ENCODE measurements at regions not wholly inside any gene's neighbourhood (a gene's known extent, or its start where the extent isn't known, plus 50 kb on each side); places are given as distances from the start of the nearest gene placed in this dataset.

DNA sequence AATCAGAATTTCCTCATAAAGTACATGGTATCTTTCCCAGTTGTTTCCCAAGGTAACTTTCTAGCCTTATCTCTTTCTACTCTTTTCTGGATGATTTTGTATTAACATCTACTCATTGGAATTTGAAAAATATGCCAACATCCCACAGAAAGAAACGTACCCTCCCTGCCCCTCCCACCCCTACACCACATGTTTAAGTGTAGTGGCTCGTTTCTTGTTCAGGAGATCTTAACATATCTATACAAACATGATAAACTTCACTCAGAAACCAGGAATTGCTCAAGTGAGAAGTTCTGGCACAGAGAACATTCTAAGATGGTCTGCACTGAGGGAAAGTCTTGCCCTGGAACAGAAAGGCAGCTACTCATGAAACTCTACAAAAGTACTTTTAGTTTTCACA is 404.7 kb downstream of the SOX2 start:
- H3K4me3 Mint-ChIP-seq: no peak overlapping the region
- H3K27ac Mint-ChIP-seq: no peak overlapping the region
- H3K27me3 Mint-ChIP-seq (ENCODE audit: low read depth): no peaks in the 10 kb centered on the region
- H3K9me3 Mint-ChIP-seq: no peaks in the 10 kb centered on the region
- no peaks in the 10 kb centered on the region for H3K4me1 Mint-ChIP-seq
- no peaks in the 10 kb centered on the region for H3K36me3 Mint-ChIP-seq (ENCODE audit: low read depth)
- TF ChIP-seq, protein P1, sequence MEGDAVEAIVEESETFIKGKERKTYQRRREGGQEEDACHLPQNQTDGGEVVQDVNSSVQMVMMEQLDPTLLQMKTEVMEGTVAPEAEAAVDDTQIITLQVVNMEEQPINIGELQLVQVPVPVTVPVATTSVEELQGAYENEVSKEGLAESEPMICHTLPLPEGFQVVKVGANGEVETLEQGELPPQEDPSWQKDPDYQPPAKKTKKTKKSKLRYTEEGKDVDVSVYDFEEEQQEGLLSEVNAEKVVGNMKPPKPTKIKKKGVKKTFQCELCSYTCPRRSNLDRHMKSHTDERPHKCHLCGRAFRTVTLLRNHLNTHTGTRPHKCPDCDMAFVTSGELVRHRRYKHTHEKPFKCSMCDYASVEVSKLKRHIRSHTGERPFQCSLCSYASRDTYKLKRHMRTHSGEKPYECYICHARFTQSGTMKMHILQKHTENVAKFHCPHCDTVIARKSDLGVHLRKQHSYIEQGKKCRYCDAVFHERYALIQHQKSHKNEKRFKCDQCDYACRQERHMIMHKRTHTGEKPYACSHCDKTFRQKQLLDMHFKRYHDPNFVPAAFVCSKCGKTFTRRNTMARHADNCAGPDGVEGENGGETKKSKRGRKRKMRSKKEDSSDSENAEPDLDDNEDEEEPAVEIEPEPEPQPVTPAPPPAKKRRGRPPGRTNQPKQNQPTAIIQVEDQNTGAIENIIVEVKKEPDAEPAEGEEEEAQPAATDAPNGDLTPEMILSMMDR (IDR thresholded peaks at IDR 0.05; ENCODE audit: unreplicated experiment in 3 of 3): no peak

DNA sequence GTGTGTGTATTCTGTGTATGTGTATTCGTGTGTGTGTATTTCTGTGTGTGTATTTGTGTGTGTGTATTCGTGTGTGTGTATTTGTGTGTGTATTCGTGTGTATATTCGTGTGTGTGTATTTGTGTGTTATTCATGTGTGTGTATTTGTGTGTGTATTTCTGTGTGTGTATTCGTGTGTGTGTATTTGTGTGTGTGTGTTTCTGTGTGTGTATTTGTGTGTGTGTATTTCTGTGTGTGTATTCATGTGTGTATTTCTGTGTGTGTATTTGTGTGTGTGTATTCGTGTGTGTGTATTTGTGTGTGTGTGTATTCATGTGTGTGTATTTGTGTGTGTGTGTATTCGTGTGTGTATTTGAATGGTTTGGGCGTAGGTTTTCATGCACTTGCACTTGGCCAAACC is 405.4 kb downstream of the SOX2 start:
- no peaks in the 10 kb centered on the region for H3K27me3 Mint-ChIP-seq (ENCODE audit: low read depth)
- no peaks in the 10 kb centered on the region for H3K4me1 Mint-ChIP-seq
- H3K4me3 Mint-ChIP-seq: no peak overlapping the region
- H3K27ac Mint-ChIP-seq: no peak overlapping the region
- no peaks in the 10 kb centered on the region for H3K36me3 Mint-ChIP-seq (ENCODE audit: low read depth)
- no peaks in the 10 kb centered on the region for H3K9me3 Mint-ChIP-seq
- TF ChIP-seq, protein P1 (IDR thresholded peaks at IDR 0.05; ENCODE audit: unreplicated experiment in 3 of 3): no peak

DNA sequence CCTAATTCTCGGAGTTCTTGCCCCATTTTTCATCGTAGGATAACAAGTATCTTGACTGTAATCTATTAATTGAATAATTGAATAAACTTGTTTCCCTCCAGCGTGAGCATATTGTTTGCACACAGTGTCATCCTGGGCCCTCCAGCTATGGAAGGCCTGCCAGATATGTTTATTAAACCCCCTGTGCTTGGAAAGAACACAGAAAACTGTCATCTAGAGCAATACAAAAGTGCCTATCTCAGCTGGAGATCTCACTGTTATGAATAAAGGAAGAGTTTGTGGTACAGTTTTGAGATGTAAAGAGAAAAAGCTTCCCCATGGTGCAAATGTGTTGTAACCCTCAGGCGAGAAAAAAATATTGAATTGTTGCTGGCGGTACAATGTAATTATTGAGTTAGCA is 405.9 kb downstream of the SOX2 start:
- Mint-ChIP-seq H3K4me1 (no peaks in the 10 kb centered on the region), H3K27me3 (ENCODE audit: low read depth) (no peaks in the 10 kb centered on the region), H3K36me3 (ENCODE audit: low read depth) (no peaks in the 10 kb centered on the region), H3K4me3 (no peak overlapping the region), H3K27ac (no peak overlapping the region), H3K9me3 (no peaks in the 10 kb centered on the region)
- TF ChIP-seq, protein P1 (IDR thresholded peaks at IDR 0.05; ENCODE audit: unreplicated experiment in 3 of 3): no peak

DNA sequence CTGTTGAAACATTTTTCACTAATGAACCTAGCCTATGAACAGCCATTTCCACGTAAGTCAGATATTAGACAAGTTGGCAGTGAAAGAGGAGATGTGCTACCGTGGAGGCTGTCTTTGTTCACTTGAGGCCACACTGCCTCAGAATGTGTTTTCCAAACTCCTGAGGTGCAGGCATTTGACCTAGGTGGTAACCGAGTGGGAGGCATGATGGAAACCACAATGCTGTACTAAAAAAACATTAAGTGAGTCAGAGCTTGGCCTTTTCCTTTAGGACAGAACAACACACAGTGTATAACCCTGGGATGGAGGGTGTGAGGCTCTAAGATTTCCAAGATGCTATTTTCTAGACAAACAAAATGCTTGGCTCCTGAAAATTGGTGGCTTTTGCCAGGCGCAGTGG is 406.3 kb downstream of the SOX2 start:
- Mint-ChIP-seq H3K27ac (no peak overlapping the region), H3K27me3 (ENCODE audit: low read depth) (no peaks in the 10 kb centered on the region), H3K4me3 (no peak overlapping the region), H3K4me1 (no peaks in the 10 kb centered on the region), H3K9me3 (no peaks in the 10 kb centered on the region), H3K36me3 (ENCODE audit: low read depth) (no peaks in the 10 kb centered on the region)
- TF ChIP-seq, protein P1 (IDR thresholded peaks at IDR 0.05; ENCODE audit: unreplicated experiment in 3 of 3): no peak

DNA sequence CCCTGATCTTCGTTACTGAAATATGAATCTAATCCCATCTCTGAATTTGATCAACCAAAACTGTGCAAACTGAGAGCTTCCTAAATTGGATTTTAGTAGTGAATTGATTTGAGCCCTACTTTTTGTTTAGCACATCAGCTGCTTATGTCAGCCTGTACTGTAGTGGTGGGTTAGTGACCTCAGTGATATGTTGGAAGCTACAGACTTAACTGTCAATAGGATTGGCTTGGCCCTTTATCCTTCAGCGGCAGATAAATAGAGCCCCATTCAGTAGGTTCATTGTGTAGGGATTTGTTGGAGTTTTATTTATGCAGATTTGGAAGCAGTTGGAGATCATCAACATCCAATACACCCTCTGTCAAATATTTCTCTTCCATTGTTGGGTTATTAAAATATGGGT is 409.7 kb downstream of the SOX2 start:
- no peaks in the 10 kb centered on the region for H3K36me3 Mint-ChIP-seq (ENCODE audit: low read depth)
- no peaks in the 10 kb centered on the region for H3K27me3 Mint-ChIP-seq (ENCODE audit: low read depth)
- H3K4me3 Mint-ChIP-seq: no peak overlapping the region
- H3K4me1 Mint-ChIP-seq: no peaks in the 10 kb centered on the region
- TF ChIP-seq, protein P1 (IDR thresholded peaks at IDR 0.05; ENCODE audit: unreplicated experiment in 3 of 3): no peak
- no peaks in the 10 kb centered on the region for H3K9me3 Mint-ChIP-seq
- H3K27ac Mint-ChIP-seq: no peak overlapping the region

DNA sequence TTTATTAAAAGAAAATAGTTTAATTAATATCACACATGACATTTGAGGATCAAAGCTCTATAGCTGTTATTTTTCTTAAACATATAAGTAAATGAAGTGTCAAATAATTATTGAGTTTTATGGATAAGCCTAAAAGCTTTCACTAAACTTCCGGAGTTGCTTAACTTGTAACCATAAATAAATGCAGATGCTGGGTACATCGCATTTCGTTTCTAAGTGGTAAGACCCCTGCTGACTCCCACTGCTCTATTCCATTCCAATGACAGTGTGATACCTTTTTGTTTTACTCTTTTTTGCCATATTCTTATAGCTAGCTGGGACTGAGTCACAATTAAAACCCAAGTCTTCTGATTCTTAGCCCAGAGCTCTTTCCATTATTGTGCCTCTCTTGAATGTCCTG is 411.1 kb downstream of the SOX2 start:
- Mint-ChIP-seq H3K27ac (no peak overlapping the region), H3K4me1 (no peaks in the 10 kb centered on the region), H3K27me3 (ENCODE audit: low read depth) (no peaks in the 10 kb centered on the region), H3K36me3 (ENCODE audit: low read depth) (no peaks in the 10 kb centered on the region), H3K9me3 (no peaks in the 10 kb centered on the region), H3K4me3 (no peak overlapping the region)
- TF ChIP-seq, protein P1 (IDR thresholded peaks at IDR 0.05; ENCODE audit: unreplicated experiment in 3 of 3): no peak
